ENCODE measurements at regions not wholly inside any gene's neighbourhood (a gene's known extent, or its start where the extent isn't known, plus 50 kb on each side); places are given as distances from the start of the nearest gene placed in this dataset.
A peak's percentile ranks its signal among the peaks of the same experiment; 100 is the strongest.

DNA sequence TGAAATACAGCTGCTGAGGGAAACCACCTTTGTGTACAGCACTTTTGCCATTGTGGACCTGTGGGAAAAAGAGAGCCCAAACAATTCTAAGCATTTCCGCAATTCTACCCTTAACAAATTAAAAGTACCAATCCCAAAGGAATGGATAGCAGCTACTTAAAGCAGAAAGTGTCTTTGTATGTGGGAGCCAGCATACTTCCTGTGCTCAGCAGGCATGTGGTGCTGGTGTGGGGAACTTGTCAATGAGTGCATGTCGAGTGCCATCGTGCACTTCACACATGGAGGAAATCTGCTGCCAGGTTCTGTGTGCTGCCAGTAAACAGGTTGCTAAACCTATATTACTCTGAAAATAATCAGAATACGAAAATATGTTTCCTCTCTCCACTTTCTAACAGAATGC, 399.0 kb downstream of the LRRC70 start:
- DNase-seq = no peak

DNA sequence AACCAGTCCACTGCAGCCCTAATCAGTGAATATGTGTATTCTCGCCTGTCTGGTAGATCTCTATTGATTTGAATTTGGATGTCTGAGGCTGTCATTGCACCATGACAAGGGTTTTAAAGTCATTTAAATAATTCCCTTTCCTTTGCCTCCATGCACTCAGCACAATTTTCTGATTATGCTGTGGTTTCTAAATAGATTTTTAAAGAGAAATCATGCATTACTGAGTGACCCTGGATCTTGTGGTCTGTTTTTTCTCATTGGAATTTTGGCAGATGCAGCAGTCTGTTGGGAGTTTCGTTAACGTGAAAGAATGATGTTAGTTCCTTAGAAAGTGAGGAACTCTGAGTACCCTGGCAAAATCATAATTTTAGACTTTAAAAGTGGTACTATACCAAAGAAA, 396.0 kb downstream of the LRRC70 start:
- no peak for DNase-seq

DNA sequence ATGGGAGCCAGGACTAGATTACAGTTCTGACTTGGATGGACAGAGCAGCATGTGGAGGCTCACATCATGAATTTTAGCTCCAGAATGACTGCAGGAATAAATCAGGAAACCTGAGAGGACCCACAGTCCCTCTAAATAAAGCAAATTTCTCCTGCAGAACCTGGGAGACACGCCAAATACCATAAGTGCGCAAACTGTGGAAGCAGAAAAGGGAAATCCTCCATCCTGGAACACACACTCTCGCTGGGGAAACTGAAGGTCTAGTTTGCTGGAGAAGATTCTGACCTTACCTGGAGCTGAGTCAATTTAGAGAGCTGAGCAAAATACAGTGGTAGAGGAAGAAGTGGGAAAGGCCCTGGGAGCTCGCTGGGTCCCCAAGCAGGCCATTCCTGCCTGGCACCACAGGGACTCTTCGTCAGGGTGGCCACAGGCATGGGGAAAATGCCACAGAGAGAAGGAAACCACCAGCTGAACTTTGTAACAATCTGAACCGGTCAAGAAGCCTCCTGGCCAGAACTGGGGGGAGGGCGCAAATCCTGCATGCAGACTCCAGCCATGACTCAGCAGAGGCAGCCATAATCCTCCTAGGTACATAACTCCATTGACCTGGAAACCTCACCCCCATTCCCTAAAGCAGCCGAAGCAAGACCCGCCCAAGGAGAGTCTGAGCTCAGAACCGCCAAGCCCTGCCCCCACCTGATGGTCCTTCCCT, 390.9 kb downstream of the LRRC70 start:
- no peak for DNase-seq

DNA sequence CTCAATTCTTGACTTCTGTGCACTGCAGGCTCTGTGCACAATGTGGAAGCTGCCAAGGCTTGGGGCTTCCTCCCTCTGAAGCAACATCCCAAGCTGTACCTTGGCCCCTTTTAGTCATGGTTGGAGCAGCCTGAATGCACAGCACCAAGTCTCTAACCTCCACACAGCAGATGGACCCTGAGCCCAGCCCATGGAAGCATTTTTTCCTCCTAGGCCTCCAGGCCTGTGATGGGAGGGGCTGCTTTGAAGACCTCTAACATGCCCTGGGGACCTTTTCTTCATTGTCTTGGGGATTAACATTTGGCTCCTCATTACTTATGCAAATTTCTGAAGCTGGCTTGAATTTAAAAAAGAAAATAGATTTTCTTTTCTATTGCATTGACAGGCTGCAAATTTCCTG, 385.8 kb downstream of the LRRC70 start:
- DNase-seq = no peak

DNA sequence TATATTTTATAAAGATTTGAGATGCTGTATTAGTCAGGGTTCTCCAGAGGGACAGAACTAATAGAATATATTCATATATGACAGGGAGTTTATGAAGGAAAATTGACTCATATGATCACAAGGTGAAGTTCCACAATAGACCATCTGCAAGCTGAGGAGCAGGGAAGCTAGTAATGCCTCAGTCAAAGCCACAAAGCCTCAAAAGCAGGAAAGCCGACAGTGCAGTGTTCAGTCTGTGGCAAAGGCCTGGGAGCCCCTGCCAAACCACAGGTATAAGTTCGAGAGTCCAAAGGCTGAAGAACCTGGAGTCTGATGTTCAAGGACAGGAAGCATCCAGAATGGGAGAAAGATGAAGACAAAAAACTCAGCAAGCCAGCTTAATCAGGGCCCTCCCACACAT, 382.2 kb downstream of the LRRC70 start:
- no peak for DNase-seq

DNA sequence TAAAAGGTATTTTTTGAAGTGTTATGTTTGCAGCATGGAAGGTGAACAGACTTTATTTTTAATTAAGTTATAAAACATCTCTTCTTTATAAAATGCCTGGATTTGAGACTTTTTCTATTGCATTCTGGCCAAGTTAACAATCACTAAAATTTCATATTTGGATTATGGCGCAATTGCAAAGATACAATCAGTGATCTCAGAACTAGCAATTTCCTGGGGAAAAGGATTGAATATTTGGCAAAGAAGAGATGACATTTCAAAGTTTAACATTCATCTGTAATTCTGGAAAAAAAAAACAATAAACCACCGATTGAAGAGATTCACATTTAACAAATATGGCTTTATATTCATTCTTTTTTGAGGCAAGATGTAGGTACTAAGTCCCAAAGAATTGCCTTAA, 378.0 kb downstream of the LRRC70 start:
- DNase-seq = no peak

DNA sequence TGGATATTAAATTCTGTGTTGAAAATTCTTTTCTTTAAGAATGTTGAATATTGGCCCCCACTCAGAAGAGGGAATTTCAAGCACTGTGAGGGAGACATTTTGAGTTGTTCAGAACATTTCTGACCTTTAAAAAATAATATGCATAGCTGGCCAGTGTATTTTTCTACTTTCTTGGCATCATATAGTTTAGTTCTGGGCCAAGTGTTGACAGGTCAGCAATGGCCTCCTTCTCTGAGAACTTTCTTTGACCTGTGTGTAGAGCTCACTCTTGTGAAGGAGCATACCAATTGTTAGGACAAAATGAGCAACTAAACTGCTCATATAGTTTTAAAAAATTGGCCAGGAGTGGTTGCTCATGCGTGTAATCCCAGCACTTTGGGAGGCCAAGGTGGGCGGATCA, 376.0 kb downstream of the LRRC70 start:
- DNase-seq = no peak

DNA sequence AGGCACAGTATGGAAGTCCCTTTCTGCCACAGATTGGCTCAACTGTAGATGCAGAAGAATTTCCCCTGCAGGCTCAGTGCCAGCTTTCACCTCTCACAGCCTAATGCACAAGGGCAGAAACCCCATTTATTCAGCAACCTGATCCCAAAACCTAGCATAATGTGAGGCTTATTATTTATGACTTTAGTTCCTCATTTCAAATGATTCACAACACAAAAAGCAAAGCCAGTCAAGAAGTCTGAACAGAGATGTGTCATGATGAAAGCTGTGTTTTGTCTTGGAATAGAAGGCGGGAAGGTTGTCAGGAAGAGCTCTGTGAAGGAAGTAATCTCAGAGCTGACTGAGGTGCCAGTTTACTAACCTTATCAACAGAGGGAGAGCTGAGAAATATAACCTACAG, 369.7 kb downstream of the LRRC70 start:
- no peak for DNase-seq

DNA sequence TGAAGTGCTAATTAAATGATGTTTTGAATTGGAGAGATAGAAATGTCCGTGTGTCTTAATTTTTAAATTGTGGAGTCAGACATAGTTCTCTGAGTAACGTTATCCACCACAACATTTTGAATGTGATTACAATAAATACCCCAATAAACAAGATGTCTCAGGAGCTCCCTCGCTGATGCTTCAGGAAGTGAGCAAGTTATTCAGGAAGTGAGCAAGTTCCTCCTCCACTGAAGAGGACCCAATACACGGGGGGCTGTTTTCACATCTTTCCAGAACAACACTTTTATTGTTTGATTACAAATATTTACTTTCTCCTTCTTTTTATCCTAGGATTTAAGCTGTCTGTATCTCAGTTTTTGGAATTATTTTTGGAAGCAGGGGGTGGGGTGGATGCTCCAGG, 363.8 kb downstream of the LRRC70 start:
- no peak for DNase-seq

DNA sequence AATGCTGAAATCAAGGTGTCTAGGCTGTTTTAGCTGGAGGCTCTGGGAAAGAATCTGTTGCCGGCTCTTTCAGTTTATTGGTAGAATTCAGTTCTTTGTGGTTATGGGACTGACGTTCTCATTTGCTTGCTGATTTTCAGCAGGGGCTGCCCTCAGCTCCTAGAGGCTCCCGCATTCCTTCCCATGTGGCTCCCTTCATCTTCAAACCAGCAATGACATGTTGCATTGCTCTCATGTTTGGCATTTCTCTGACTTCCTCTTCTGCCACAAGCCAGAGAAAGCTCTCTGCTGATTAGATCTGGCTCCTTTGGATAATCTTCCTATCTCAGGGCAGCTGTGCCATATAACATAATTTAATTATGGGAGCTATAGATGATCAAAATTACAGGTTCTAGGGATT, 360.3 kb downstream of the LRRC70 start:
- no peak for DNase-seq

DNA sequence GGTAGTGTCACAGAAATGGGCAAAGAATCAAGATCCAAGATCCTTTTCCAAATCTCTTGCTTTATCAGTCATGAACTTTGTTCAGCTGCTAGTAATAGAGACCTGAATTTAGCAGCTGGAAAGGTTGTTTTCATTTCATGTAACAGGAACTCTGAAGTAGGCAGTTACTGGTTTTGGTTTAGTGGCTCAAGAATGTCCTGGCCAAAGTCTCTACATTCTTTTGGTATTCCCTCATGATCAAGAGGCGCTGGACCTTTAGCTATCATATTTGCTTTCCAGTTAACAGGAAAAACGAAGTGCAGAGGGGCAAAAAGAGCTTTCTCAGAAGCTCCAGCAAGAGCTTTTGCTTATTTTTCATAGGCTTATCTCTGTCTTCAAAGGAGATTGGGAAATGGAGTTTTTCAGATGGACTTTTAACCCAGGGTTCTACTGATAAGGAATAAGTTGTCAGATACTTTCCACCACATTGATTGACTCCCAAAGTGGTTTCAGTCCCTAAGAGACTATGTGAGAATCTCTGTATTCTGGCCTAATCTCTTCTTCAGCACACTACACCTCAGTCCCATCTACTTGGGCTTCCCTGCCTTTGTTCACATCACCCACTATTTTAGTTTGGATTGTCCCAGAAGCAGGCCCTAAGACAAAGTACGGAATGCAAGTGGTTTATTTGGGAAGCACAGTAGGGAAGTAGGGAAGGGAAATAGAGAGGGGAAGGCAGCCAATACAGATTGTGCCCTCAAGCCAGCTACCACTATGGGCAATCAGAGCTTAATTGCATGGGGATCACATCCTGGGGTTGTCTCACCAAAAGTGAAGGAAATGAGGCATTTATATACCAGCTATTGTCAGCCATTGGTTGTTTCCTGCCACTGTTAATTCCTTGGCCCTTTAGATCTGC, 359.3 kb downstream of the LRRC70 start:
- no peak for DNase-seq

DNA sequence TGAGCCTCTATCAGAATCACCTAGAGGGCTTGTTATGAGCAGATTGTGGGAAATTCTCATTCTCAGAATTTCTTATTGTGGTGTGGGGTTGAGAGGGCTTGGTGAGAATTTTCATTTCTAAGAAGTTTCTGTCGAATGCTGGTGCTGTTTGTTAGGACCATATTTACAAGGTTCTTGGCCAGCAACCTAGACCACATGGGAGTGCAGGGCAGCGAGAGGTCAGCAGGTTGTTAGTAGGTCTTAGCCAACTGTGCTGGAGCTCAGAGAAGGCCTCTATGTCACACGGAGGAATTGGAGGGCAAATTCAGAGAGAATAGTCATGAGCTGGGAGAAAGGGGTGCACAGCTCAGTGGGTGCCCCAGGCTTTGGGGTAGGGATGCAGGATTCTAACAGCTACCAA, 357.0 kb downstream of the LRRC70 start:
- no peak for DNase-seq

DNA sequence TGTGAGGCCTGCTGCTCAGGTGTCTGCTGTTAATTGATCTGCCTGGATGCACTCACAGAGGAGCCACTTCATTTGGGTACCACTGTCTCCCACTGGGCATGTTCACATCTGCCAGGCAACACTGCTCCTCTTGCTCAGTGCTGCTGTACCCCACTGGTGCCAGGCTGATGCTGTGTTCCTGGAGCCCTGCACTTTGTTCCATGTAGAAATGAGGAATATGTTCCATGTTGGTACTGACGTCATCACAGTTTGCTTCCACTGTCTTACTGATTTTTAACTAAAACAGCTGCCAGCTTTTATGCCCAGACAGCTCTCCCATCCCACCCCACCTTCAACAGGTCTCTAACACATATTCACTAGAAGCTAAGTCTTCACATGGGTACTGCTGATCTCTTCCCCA, 355.7 kb downstream of the LRRC70 start:
- DNase-seq = no peak

DNA sequence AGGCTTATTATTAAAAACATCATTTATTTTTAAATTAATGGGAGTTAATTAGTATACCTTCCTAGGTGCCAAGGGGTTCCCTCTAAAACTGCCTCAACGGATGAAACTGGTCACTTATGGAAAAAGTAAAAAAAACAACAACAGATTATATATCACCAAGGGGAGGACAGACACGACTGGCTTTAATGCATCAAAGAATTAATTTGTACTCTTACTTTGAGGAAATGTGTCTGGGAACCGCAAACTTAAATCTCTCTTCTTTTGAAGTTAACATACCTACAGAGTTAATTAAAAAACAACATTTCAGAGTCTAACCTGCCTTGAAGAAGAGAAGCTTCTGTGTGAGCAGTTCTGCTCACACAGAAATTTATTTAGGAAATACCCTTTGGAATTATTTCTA, 354.6 kb downstream of the LRRC70 start:
- no peak for DNase-seq

DNA sequence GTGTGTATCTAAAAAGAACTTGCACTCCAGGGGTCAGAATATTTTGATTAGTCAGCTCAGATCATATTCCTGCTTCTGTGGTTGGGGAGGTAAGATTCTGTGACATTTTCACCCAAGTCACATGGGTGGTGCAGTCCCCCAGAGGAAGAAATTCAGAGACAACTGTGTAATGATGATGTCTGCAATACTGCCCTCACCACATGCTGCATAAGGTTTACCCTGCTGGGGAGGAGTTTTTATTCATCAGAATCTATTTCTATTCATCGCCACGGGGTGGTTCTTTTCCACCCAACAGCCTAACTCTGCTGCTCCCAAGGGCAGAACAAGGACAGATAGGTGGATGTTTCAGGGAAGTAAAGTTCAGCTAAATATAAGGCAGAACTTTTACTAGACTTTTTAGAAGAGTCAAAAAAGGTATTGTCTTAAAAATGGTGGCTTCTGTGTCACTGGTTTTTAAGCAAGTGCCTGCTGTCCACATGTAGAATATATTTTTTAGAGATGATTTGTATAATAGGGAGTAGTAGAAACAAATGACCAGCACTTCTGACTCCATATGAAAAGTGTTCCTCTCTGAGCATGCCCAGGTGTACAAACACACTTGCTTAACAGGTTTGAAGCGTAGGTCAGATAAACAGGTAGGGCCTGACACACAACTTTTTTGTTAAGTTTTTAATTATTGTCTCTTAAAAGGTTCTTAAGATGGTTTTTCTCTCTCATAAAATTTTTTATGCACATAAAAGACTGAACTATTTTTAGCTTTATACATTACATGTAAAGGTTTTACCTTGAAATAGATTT, 352.7 kb downstream of the LRRC70 start:
- DNase-seq = no peak

DNA sequence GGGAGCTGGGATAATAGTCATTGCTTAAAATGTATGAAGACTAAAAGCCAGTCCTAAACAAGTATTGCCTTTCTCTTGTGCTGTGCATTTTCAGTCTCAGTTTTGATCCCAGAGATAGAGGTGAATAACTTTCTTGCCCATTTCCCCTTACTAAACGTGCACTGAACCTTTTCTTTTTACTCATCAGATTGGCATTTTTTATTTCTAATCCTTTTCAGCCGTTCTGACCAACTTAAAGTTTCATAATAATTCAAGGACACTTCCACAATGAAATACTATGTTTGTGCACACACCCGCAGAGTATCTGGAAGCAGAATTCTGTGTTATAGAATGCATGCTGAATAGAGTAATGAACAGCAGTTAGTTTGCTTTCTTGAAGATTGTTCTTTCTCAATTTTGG, 343.6 kb downstream of the LRRC70 start:
- DNase-seq = no peak

DNA sequence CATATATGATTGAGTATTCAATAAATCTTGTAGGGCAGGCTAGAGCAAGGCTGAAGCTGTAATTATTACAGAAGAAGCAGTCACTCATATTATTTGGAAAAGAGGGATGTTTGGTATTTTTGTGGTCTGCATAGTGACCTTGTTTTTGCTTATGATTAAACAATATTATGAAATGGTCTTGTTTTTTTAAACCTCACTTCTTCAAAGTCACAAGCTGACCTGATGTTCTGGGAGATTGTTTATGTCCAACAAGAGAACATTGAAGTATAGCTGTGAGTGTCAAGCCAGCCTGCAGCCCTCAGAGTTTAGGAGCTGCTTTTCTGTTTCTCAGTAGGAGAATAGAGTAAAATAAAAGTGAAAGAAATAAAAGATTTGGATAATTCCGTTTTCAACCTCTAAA, 342.2 kb downstream of the LRRC70 start:
- no peak for DNase-seq

DNA sequence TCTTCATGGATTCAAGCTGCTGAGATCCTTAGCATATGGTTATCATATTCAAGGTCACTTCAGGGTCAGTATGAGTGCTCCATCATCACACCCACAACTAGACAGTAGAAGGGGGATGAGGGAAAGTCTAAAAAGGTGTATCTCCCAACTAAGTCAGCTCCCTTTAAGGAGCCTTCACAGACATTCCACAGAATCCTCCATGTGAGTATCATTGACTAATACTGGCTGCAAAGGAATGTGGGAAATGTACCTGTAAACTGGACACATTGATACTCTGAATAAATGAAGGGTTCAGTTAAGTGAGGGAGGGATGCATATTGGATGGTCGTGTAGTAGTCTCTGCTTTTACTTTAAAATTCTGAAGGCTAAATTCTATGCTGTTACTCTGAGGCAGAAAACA, 330.7 kb downstream of the LRRC70 start:
- no peak for DNase-seq

DNA sequence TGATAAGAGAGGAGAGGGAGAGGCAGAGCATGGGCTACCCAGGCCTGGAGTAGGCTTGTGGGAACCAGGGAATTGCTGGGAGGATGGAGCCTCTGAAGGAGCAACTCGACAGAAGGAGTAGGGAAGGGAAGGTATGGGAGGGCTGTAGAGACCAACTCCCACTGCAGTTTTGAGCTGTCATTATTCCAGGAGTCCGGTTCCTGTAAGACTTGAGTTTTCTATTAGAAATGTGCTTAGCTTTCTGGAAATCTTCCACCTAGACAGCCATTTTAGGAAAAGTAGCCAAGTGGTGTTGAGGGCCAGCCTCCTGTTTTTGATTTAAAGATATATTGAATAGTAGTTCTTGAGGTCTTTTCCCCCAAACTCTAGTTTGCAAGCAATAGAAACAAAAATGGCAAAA, 323.5 kb downstream of the LRRC70 start:
- DNase-seq = no peak

DNA sequence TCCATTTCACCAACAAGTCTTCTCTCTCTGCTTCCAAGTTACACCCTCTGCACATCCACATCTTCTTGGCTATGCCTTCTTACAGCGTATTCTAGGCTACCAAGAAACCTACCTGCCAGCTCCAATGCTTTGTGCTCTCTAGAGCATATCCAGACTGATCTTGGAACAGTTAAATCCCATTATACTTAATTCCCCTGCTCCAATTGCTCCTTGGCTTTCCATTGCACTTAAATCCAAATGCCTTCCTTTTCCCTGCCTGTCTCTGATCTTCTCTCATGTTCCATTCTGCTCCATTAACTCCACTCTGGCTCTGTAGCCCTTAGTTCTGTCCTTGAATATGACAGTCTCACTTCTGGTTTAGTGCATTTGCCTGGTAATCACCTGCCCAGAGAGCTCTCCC, 322.4 kb downstream of the LRRC70 start:
- no peak for DNase-seq

DNA sequence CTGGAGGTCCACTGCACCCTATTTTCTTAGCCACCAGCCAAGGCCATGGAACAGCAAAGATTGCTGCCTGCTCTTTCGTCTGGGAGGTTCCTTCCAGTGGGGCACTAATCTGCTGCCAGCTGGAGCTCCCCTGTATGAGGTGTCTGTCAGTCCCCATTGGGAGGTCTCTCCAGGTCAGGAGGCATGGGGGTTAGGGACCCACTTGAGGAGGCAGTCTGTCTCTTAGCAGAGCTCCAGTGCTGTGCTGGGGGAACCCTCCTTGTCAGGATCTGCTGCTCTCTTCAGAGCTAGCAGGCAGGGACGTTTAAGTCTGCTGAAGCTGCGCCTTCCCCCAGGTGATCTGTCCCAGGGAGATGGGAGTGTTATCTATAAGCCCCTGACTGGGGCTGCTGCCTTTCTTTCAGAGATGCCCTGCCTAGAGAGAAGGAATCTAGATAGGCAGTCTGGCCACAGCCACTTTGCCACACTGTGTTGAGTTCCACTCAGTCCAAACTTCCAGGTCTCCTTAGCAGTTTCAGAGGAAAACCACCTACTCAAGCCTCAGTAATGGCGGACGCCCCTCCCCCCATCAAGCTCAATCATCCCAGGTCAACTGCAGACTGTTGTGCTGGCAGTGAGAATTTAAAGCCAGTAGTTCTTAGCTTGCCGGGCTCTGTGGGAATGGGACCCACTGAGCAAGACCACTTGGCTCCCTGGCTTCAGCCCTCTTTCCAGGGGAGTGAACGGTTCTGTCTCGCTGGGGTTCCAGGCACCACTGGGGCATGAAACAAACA, 317.7 kb downstream of the LRRC70 start:
- DNase-seq = no peak

DNA sequence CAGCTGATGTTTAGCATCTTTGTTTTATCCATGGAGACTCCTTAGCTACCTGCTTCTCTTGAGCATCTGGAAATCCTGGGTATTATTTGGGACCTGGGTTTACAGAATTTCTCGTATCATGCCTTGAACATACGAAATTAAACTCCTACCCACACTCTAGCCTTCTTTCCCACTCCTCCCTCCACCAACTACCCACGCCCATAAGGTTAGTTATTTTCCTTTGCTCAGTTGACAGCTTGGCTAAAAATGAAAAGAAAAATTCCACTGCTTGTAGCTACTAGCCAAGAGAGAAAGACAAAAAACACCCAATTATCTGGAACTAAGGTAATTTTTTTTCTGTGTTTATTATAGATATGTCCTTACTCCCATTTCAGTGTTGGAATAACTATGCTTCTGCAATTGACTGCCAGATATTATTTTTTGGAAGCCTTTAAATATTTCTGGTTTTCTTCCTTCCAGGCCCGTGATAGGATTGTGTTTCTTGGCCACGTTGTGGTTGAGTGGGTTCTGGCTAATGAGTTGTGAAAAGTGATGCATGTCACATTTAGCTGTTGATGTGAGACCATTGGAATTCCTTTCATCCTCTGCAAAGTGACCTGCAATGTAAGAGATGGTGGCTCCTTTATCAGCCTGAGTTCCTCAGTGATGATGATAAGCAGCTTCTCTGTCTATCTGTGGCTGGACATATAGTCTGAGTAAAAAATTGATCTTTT, 308.1 kb downstream of the LRRC70 start:
- peak; percentile 15 for DNase-seq

Measured in right kidney (tissue), 1 donor.